ENCODE measurements at regions not wholly inside any gene's neighbourhood (a gene's known extent, or its start where the extent isn't known, plus 50 kb on each side); places are given as distances from the start of the nearest gene placed in this dataset.

DNA sequence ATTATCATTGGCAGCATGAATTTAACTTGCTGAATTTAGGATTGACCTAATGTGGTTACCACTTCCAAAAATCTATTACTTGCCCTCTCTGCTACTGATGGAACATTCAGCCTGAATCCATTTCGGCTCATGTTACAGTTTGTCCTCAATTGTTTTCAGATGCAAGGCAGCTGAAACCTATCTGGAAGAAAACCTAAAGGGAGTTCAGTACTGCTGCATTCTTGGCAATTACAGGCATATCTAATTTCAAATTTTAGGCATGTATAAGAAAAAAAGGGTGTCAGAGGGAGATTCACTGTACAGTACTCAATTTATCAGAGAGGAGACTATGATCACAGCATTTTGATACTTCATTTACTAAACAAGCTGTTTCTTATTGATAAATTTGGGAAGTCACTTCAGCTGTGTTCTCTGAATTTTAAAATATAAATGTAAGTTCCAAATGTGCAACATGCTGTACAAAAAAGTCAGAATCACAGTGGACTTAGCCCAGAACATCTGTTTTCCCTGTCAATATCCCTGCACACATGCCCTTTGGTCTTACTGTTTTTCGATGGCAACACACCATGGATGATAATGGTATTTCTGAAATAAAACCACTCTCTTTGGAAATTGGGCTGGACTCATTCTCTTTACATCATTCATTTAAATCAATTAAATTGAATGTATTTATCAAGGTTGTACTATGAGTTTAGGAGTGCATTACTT, 651.6 kb upstream of the ADGRL4 start:
- TF ChIP-seq, protein P1, sequence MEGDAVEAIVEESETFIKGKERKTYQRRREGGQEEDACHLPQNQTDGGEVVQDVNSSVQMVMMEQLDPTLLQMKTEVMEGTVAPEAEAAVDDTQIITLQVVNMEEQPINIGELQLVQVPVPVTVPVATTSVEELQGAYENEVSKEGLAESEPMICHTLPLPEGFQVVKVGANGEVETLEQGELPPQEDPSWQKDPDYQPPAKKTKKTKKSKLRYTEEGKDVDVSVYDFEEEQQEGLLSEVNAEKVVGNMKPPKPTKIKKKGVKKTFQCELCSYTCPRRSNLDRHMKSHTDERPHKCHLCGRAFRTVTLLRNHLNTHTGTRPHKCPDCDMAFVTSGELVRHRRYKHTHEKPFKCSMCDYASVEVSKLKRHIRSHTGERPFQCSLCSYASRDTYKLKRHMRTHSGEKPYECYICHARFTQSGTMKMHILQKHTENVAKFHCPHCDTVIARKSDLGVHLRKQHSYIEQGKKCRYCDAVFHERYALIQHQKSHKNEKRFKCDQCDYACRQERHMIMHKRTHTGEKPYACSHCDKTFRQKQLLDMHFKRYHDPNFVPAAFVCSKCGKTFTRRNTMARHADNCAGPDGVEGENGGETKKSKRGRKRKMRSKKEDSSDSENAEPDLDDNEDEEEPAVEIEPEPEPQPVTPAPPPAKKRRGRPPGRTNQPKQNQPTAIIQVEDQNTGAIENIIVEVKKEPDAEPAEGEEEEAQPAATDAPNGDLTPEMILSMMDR (IDR thresholded peaks at IDR 0.05): no peak
- TF ChIP-seq ZFX (IDR thresholded peaks at IDR 0.05; ENCODE audit: borderline replicate concordance): no peak
